Caco-2 (cell line): ENCODE measurements at regions not wholly inside any gene's neighbourhood (a gene's known extent, or its start where the extent isn't known, plus 50 kb on each side); places are given as distances from the start of the nearest gene placed in this dataset.

Experiments
- BruUV-seq: library from RNA; stranded (reverse); fragments of 400-500 nt; replicated peaks from 2 replicates; lab custom pipeline; 2021; lab: Mats Ljungman, UMichigan
- CTCF ChIA-PET: fragments of 300-600 bp; sonication (Branson Sonifier 250); formaldehyde crosslinking; loops from one replicate; lab custom pipeline; 2022; ENCODE audit warnings: antibody characterized with exemption; lab: Charles Lee
- POLR2A ChIA-PET: fragments of 300-600 bp; sonication (Branson Sonifier 250); formaldehyde crosslinking; loops from one replicate; lab custom pipeline; 2022; ENCODE audit warnings: antibody characterized with exemption; lab: Charles Lee
- DNase-seq, 2 experiments: peaks; one replicate each; pipeline versions ENCODE4 v3.0.0 to v3.0.0-alpha.2; 2020 to 2022
- H3K27me3 ChIP-seq: replicated peaks from 2 replicates; pipeline ENCODE4 v1.6.0; 2011; ENCODE audit warnings: low read length; ENCODE audit not compliant: control insufficient read depth, insufficient read depth
- H3K36me3 ChIP-seq: 2 replicates; pipeline ENCODE4 v1.5.1; 2011; ENCODE audit warnings: low read length; ENCODE audit not compliant: control insufficient read depth, insufficient read depth
- H3K4me1 ChIP-seq: fragments of 250-450 bp; sonication (Bioruptor Pico); 2 replicates; pipeline ENCODE4 v1.5.1; 2020; ENCODE audit warnings: mild to moderate bottlenecking
- H3K4me3 ChIP-seq: 2 replicates; pipeline ENCODE4 v1.5.1; 2011; ENCODE audit warnings: low read depth, mild to moderate bottlenecking, control low read depth, low read length
- H3K9me3 ChIP-seq: fragments of 250-450 bp; sonication (Bioruptor Pico); 2 replicates; pipeline ENCODE4 v1.5.1; 2020; ENCODE audit warnings: mild to moderate bottlenecking, moderate library complexity
- H3K27ac Mint-ChIP-seq: one replicate; pipeline ENCODE4 v1.8.0; 2022; ENCODE audit warnings: mixed read lengths; ENCODE audit not compliant: unreplicated experiment
- H3K27me3 Mint-ChIP-seq: one replicate; pipeline ENCODE4 v1.8.0; 2022; ENCODE audit warnings: mixed read lengths; ENCODE audit not compliant: insufficient read depth, unreplicated experiment
- H3K36me3 Mint-ChIP-seq: one replicate; pipeline ENCODE4 v1.8.0; 2022; ENCODE audit warnings: mild to moderate bottlenecking, mixed read lengths; ENCODE audit not compliant: insufficient read depth, unreplicated experiment
- H3K4me1 Mint-ChIP-seq: one replicate; pipeline ENCODE4 v1.8.0; 2022; ENCODE audit warnings: low read depth, mixed read lengths; ENCODE audit not compliant: unreplicated experiment
- H3K4me3 Mint-ChIP-seq: one replicate; pipeline ENCODE4 v1.8.0; 2022; ENCODE audit warnings: mild to moderate bottlenecking, moderate library complexity, mixed read lengths; ENCODE audit not compliant: unreplicated experiment
- H3K9me3 Mint-ChIP-seq: one replicate; pipeline ENCODE4 v1.8.0; 2022; ENCODE audit warnings: mixed read lengths; ENCODE audit not compliant: unreplicated experiment
- CTCF ChIP-seq, 2 experiments: fragments of 200-600 bp in 1 of 2; IDR thresholded peaks; 1 replicate in 1 of 2; 2 replicates in 1 of 2; pipeline versions ENCODE4 v1.5.1 to v1.8.0; 2011 to 2022; ENCODE audit warnings: antibody characterized with exemption in 1 of 2, control low read depth in 1 of 2, inconsistent platforms in 1 of 2, low read depth in 1 of 2, low read length in 1 of 2, mild to moderate bottlenecking in 1 of 2, moderate library complexity in 1 of 2; ENCODE audit not compliant: insufficient read depth in 1 of 2, severe bottlenecking in 1 of 2, unreplicated experiment in 1 of 2
- intact Hi-C: fragments of 100-400 bp; cut with micrococcal nuclease; formaldehyde crosslinking; loops from one replicate; pipeline ENCODE4 v1.10.0; 2022; ENCODE audit not compliant: unreplicated experiment

- TF ChIP-seq CTCF (IDR thresholded peaks at IDR 0.05; ENCODE audit: insufficient read depth in 1 of 2, low read depth in 1 of 2, low read length in 1 of 2, severe bottlenecking in 1 of 2, unreplicated experiment in 1 of 2): no peak
- Histone ChIP-seq H3K27me3 (no peaks in the 10 kb centered on the region), H3K4me3 (no peak overlapping the region), H3K9me3 (no peaks in the 10 kb centered on the region), H3K4me1 (no peaks in the 10 kb centered on the region), H3K36me3 (no peaks in the 10 kb centered on the region)
- DNase-seq: no peak
- CTCF ChIA-PET: no interaction called here
- Mint-ChIP-seq H3K27me3 (peaks cover under 1% of the 10 kb centered on the region), H3K9me3 (peaks cover 3% of the 10 kb centered on the region), H3K27ac (no peak overlapping the region), H3K4me1 (no peaks in the 10 kb centered on the region), H3K4me3 (no peak overlapping the region), H3K36me3 (no peaks in the 10 kb centered on the region)
- BruUV-seq: no TSS peak
- POLR2A ChIA-PET: no interaction called here
- intact Hi-C loops: no loop called here
Measured at GRCh38 chr16:6096931-6097670, 999.5 kb upstream of the EEF2KMT start.

DNA sequence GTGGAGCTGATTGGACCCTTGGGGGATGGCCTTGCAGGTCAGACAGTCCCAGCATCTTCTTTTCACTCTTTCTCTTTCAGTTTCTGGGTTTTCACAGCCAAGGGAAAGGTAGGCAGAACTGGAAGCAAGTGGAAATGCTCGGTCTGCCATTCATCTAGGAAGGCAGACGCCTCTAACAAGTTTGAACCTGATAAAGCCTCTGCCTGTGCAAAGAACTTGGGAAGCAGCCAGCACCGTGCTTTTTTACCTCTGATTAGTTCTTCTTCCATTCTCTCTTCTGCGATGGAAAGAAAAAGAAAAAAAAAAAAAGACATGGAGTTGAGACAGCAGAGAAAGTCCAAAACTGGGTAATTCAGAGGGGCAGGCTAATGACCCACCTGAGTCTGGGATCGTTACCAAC lies 997.8 kb upstream of the EEF2KMT start:
- H3K4me3 Mint-ChIP-seq: no peak overlapping the region
- H3K4me1 ChIP-seq: no peaks in the 10 kb centered on the region
- H3K9me3 ChIP-seq: no peaks in the 10 kb centered on the region
- no peak for DNase-seq
- H3K4me1 Mint-ChIP-seq: no peaks in the 10 kb centered on the region
- H3K27me3 ChIP-seq: no peaks in the 10 kb centered on the region
- H3K27ac Mint-ChIP-seq: no peak overlapping the region
- no peak for TF ChIP-seq CTCF (IDR thresholded peaks at IDR 0.05; ENCODE audit: insufficient read depth in 1 of 2, low read depth in 1 of 2, low read length in 1 of 2, severe bottlenecking in 1 of 2, unreplicated experiment in 1 of 2)
- intact Hi-C loops: no loop called here
- no TSS peak for BruUV-seq
- no peaks in the 10 kb centered on the region for H3K36me3 ChIP-seq
- ChIA-PET POLR2A (no interaction called here), CTCF (no interaction called here)
- H3K36me3 Mint-ChIP-seq: no peaks in the 10 kb centered on the region
- H3K9me3 Mint-ChIP-seq: peaks cover 10% of the 10 kb centered on the region
- H3K4me3 ChIP-seq: no peak overlapping the region
- no peaks in the 10 kb centered on the region for H3K27me3 Mint-ChIP-seq

GRCh38 chr16:6091021-6091420 lies 993.4 kb upstream of the EEF2KMT start:
- POLR2A ChIA-PET: no interaction called here
- Histone ChIP-seq H3K36me3 (no peaks in the 10 kb centered on the region), H3K27me3 (no peaks in the 10 kb centered on the region), H3K4me3 (no peak overlapping the region), H3K4me1 (no peaks in the 10 kb centered on the region), H3K9me3 (no peaks in the 10 kb centered on the region)
- CTCF ChIA-PET: no interaction called here
- DNase-seq: no peak
- no peak overlapping the region for H3K4me3 Mint-ChIP-seq
- H3K36me3 Mint-ChIP-seq: no peaks in the 10 kb centered on the region
- peaks cover 10% of the 10 kb centered on the region for H3K9me3 Mint-ChIP-seq
- H3K27me3 Mint-ChIP-seq: peaks cover 3% of the 10 kb centered on the region
- no peaks in the 10 kb centered on the region for H3K4me1 Mint-ChIP-seq
- intact Hi-C loops: no loop called here
- TF ChIP-seq CTCF (IDR thresholded peaks at IDR 0.05; ENCODE audit: insufficient read depth in 1 of 2, low read depth in 1 of 2, low read length in 1 of 2, severe bottlenecking in 1 of 2, unreplicated experiment in 1 of 2): no peak
- no TSS peak for BruUV-seq
- no peak overlapping the region for H3K27ac Mint-ChIP-seq
